BE2C (cell line): ENCODE measurements at regions not wholly inside any gene's neighbourhood (a gene's known extent, or its start where the extent isn't known, plus 50 kb on each side); places are given as distances from the start of the nearest gene placed in this dataset.

Experiments used
- DNase-seq: peaks from one replicate; pipeline ENCODE4 v3.0.0-alpha.2; 2020
- H3K27me3 ChIP-seq: fragments of 250-450 bp; sonication (Bioruptor Pico); 2 replicates; pipeline ENCODE4 v1.5.1; 2020; ENCODE audit warnings: mild to moderate bottlenecking
- H3K36me3 ChIP-seq: fragments of 250-450 bp; sonication (Bioruptor Pico); 2 replicates; pipeline ENCODE4 v1.5.1; 2020; ENCODE audit warnings: mild to moderate bottlenecking
- H3K4me1 ChIP-seq: fragments of 250-450 bp; sonication (Bioruptor Pico); 2 replicates; pipeline ENCODE4 v1.5.1; 2020
- H3K4me3 ChIP-seq: 2 replicates; pipeline ENCODE4 v1.5.1; 2011; ENCODE audit warnings: low read depth, low read length
- H3K9me3 ChIP-seq: fragments of 250-450 bp; sonication (Bioruptor Pico); 2 replicates; pipeline ENCODE4 v1.5.1; 2020
- CTCF ChIP-seq: IDR thresholded peaks from 2 replicates; pipeline ENCODE4 v1.5.1; 2012; ENCODE audit warnings: mild to moderate bottlenecking, low read depth, low read length

GRCh38 chr2:221926327-221926726, 354.2 kb upstream of the EPHA4 start:
- no peak for DNase-seq
- no peaks in the 10 kb centered on the region for H3K36me3 ChIP-seq
- H3K4me1 ChIP-seq: no peaks in the 10 kb centered on the region
- TF ChIP-seq CTCF: no peak
- H3K9me3 ChIP-seq: no peaks in the 10 kb centered on the region
- no peaks in the 10 kb centered on the region for H3K27me3 ChIP-seq
- no peak overlapping the region for H3K4me3 ChIP-seq

- Histone ChIP-seq H3K9me3 (no peaks in the 10 kb centered on the region), H3K27me3 (no peaks in the 10 kb centered on the region), H3K36me3 (no peaks in the 10 kb centered on the region), H3K4me3 (no peak overlapping the region), H3K4me1 (no peaks in the 10 kb centered on the region)
- no peak for TF ChIP-seq CTCF
- DNase-seq: no peak
These were observed 352.5 kb upstream of the EPHA4 start for GRCh38 chr2:221924576-221924975.

GRCh38 chr2:221915926-221916325, 343.8 kb upstream of the EPHA4 start:
- Histone ChIP-seq H3K9me3 (no peaks in the 10 kb centered on the region), H3K27me3 (no peaks in the 10 kb centered on the region), H3K36me3 (no peaks in the 10 kb centered on the region), H3K4me3 (no peak overlapping the region), H3K4me1 (no peaks in the 10 kb centered on the region)
- TF ChIP-seq CTCF: no peak
- DNase-seq: no peak

- Histone ChIP-seq H3K27me3 (no peaks in the 10 kb centered on the region), H3K36me3 (no peaks in the 10 kb centered on the region), H3K9me3 (no peaks in the 10 kb centered on the region), H3K4me3 (no peak overlapping the region), H3K4me1 (no peaks in the 10 kb centered on the region)
- DNase-seq: no peak
- TF ChIP-seq CTCF: no peak
These were observed 342.3 kb upstream of the EPHA4 start for GRCh38 chr2:221914334-221914880.

GRCh38 chr2:221911890-221912289, 339.8 kb upstream of the EPHA4 start:
- Histone ChIP-seq H3K4me1 (no peaks in the 10 kb centered on the region), H3K27me3 (no peaks in the 10 kb centered on the region), H3K36me3 (no peaks in the 10 kb centered on the region), H3K4me3 (no peak overlapping the region), H3K9me3 (no peaks in the 10 kb centered on the region)
- DNase-seq: no peak
- no peak for TF ChIP-seq CTCF

- TF ChIP-seq CTCF: no peak
- H3K36me3 ChIP-seq: no peaks in the 10 kb centered on the region
- DNase-seq: no peak
- no peak overlapping the region for H3K4me3 ChIP-seq
- H3K4me1 ChIP-seq: no peaks in the 10 kb centered on the region
- no peaks in the 10 kb centered on the region for H3K9me3 ChIP-seq
- no peaks in the 10 kb centered on the region for H3K27me3 ChIP-seq
These were observed 339.2 kb upstream of the EPHA4 start for GRCh38 chr2:221911321-221911720.
